GF-D8 (cell line): ENCODE measurements at regions not wholly inside any gene's neighbourhood (a gene's known extent, or its start where the extent isn't known, plus 50 kb on each side); places are given as distances from the start of the nearest gene placed in this dataset.

ENCODE experiments used
- DNase-seq: peaks from one replicate; lab custom pipeline; 2025; lab: John Stamatoyannopoulos, UW

DNA sequence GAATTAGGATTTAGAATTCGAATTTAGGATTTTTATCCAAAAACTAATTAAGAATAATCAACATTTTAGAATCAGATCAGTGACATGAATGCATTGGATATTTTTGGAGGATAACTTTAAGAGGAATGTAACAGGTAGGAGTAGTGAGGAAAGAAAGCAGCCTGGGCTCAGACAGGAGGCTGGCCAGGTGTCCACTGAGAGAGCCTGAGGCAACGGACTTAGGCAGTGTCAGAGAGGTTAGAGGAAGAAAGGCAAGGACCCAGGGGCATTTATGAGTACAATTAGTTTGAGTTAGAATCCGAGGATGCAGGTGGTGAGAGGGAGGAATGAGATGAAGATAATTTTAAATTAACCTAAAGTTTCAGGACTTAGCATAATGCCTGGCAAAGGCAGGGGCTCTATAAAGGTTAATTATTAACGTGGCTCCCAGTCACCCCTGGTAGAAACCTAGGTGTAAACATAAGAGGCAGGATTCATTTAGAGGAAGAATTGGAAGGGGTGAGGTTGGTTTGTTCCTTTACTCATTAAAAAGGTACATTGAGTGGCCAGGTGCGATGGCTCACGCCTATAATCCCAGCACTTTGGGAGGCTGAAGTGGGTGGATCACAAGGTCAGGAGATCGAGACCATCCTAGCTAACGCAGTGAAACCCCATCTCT lies 507.1 kb downstream of the TMEM182 start:
- no peak for DNase-seq

DNA sequence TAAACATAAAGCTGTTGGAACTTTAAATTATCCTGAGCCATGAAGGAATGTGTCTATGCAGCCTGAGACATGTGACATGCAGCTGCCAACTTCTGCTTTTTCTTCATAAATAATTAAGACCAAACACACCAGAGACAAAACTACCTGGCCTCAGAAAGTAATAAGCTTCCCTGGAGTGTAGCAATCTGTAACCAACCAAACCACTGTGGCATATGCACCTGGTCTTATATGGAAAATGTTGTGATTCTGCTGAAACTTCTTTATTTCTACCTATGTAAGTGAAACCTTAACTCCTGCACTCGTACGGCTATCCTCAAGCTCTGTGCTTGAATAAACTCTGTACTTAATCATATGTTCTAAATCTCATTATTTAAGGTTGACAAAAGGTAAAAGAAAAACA lies 515.0 kb downstream of the TMEM182 start:
- DNase-seq: no peak

- DNase-seq: no peak
These were observed 522.9 kb downstream of the TMEM182 start for GRCh38 chr2:103284750-103285149.

DNA sequence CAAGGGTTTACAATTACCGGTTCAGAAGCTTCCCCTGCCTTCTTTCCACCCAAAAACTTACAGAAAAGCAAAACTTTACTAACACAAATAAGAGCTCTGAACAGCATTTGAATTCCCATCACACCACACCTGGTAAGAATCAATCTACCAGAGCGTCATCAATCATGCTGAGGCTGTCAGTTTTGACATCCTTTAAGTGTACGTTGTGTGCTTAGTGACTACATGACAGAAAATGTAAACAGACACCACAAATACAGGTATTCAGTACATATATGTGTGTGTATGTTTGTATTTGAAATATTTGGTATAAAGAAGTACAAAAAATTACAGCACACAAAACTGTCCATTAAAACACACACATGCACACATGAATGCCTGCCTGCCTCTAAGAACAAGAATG lies 523.5 kb downstream of the TMEM182 start:
- no peak for DNase-seq

DNA sequence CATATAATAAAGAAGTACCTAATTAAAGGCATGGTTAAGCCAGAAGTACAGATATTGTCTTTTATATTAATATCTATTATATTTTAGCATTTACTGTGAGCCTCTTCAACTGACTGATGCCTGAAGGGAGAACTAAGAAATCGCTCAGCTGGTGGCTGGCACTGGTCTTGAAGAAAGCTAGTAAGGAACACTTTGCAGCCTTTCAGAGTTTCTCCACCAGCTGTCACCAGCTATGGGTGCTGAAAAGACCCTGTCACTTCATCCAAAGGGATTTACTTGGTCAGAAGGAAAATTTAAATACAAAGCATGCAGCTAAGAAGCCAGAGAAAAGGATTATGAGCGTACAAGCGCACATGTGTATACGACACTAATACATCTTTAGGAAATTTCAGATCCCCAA lies 525.9 kb downstream of the TMEM182 start:
- no peak for DNase-seq

DNA sequence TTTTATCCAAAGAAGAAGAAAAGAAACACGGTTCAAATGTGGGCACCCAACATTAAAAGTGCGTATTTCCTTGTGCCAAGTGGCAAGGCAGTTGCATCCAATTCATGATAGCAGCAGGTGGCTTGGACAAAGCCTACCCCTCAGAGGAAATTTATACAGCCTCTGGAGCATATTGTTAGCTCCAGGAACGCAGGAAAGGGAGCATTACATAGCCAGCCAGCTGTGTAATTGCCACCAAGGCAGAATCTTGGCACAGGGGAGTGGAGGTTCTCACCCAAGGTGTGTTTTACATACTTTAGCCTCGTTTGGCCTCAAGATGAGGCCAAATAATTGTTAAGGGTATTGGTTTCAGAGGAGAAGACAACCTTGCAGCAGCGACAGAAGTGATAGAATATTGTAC lies 526.9 kb downstream of the TMEM182 start:
- DNase-seq: no peak

- no peak for DNase-seq
These were observed 527.4 kb downstream of the TMEM182 start for GRCh38 chr2:103289105-103289725.

DNA sequence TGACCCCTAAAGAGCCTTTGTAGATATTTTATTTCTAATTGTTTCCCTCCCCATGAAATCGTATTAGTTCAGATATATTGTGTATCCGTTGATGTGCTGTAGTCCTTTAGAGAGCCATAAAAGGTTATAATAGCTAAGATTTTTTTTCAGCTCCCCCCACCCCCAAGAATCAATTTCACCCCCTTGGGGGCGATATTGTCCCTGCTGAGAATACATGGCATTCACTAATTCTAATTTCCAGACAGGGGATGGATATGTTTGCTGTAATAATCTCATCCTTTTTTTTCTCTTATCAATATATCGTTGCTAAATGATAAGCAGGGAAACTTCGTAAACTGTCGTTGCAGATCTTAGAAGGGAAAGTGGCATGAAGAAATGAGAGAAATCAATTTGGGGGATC lies 530.7 kb downstream of the TMEM182 start:
- no peak for DNase-seq

DNA sequence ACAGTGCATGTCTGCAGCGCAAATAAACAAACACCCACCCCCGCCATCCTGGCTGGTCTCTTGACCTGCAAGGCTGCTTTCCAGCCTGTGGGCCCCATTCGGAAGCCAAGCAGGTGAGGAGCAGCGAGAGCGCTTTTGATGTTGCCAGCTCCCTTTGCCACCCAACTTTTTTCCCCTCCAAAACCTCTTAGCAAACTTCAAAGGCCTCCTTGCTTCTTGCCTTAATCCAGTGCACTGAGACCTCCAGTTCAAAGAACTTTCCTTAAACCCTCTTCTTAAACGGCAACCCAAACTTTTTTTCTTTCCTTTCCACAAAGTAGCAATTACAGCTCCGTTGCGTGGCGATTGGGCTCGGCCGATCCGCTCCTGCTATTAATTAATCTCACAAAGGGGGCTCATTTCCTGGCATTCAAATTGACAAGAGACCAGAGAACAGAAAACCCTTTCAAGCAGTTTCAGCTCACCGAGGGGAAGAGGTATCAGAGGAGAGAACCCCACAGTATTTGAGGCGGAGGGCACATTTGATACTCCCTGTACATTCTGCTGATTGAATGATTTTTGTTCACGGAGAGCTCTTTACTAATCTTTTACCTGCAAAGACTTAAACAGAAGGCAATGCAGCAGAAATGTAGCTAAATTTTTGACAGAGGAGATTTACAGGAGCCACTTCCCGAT lies 531.4 kb downstream of the TMEM182 start:
- no peak for DNase-seq

DNA sequence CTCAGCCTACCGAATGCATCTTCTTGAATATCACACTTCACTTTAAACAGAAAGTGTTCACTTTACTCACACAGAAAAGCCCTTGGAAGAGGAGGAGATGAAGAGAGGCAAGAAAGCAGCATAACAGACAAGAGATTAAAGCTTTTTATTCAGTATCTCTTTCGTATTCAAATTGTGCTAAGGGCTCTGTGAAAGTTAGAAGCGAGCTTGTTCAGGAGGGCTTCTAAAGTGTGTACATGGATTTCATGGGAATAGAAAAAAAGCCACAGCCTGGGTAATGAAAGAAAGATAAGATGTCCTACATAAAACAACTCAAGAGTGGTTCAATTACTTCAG lies 531.9 kb downstream of the TMEM182 start:
- no peak for DNase-seq

- no peak for DNase-seq
These were observed 532.6 kb downstream of the TMEM182 start for GRCh38 chr2:103294420-103294819.

- no peak for DNase-seq
These were observed 533.8 kb downstream of the TMEM182 start for GRCh38 chr2:103295591-103295990.

GRCh38 chr2:103324671-103325070 lies 562.8 kb downstream of the TMEM182 start:
- no peak for DNase-seq

DNA sequence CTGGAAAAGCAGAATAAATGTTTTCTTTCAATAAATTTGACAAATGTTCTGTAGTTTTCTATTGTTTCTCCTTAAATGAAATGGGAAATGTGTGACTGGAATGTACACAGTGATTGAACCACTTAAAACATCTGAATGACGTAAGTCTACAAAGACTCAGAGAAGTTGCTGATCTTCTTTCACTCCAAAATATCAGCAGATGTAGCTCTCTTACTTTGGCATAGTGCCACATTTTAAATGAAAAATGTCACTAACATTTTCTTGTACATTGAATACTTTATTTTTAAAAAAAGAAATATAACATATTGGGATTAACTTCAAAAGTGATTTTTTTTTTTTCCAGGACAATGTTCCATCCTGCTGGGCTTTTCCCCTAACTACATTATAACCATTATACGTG lies 565.6 kb downstream of the TMEM182 start:
- no peak for DNase-seq

GRCh38 chr2:103327966-103328365 lies 566.1 kb downstream of the TMEM182 start:
- DNase-seq: no peak

DNA sequence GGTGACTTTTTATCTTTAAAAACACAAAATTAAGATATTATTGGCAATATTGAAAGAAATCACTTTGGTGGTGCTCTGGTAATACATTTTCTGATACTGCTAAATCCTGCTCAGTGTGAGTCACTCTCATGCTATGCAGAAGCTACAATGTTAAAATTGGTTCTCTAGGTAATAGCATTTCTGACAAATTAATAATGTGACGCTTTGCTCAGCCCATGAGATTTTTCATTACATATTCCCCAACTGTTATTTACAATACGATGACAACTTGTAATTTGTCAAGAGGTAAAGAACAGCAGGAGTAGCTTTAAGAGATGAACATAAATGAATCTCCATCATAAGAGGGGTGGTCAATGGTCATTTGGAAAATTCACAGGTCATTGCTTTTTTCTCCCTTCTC lies 573.6 kb downstream of the TMEM182 start:
- no peak for DNase-seq

DNA sequence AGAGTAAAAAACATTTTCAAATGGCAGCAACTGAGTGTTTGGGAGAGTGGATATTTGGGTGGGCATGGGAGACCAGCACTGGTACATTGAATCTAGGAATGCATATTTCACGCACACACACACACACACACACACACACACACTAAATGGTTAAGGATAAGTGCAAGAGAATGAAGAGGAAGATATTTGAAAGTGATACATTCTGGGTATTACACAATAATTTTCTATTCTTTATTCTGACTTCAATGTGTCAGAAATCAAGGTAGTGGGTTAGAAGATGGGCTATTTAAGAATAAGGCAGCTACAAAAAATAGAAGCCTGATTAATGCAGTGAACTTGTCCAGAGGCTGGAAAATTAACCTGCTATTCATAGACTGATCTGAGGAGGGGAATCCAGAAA lies 577.0 kb downstream of the TMEM182 start:
- no peak for DNase-seq

- no peak for DNase-seq
These were observed 584.9 kb downstream of the TMEM182 start for GRCh38 chr2:103346780-103347179.

DNA sequence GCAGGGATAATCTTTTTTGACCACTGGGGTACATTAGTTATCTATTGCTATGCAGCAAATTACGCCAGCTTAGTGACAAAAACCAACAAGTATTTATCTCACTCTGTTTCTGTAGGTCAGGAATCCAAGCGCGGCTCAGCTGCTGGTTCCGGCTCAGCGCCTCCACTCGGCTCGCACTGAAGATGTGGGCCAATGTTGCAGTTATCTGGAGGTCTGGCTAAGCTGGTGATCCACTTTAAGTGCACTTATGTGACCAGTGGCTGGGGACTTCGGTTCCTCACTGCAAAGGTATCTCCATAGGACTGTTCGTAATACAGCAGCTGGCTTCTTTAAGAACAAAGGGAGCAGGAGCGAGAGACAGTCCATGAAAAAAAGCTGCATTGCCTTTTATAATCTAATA lies 591.9 kb downstream of the TMEM182 start:
- DNase-seq: no peak

DNA sequence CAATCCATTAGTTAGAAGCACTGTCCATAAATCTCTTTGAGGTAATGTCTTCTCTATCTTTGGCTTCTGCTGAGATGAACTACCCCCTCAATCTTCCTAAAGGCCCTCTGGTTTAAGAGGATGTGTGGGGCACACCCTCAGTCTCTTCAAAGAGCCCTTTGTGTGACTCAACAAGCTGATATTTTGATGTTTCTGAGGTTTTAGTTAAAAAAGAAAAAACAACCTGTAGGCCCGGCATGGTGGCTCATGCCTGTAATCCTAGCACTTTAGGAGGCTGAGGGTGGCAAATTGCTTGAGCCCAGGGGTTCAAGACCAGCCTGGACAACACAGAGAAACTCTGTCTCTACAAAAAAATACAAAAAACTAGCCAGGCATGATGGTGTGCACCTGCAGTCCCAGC lies 593.5 kb downstream of the TMEM182 start:
- no peak for DNase-seq

DNA sequence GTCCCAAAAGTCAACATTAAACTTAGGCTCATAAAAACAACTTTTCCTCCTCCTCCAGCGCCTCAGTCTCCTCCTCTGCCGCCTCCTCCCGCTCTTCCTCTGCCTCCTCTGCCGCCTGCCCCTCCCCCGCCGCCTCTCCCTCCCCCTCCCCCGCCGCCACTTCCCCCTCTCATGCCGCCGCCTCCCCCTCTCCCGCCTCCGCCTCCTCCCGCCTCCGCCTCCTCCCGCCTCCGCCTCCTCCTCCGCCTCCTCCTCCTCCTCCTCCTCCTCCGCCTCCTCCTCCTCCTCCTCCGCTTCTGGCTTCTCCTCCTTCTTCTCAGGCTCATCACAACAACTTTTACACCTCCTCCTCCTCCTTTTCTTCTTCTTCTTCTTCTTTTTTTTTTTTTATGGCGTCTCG lies 599.9 kb downstream of the TMEM182 start:
- DNase-seq: no peak

DNA sequence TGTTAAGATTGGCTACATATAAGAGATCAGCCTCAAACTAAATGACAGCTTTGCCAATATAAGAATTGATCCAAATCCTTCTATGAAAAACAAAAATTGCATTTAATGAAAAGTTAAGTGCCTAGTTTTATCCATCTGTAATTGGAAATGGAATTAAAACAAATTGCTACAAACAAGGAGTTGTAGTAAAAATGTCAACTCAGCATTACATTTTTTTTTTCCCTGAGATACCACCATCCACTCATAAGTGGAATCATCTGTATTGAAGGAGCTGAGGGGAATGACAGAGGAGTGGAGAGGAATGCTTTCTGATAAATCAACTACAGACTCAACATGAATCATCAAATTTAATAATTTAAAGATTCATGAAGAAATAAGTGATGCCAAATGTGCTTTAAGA lies 601.8 kb downstream of the TMEM182 start:
- DNase-seq: no peak

DNA sequence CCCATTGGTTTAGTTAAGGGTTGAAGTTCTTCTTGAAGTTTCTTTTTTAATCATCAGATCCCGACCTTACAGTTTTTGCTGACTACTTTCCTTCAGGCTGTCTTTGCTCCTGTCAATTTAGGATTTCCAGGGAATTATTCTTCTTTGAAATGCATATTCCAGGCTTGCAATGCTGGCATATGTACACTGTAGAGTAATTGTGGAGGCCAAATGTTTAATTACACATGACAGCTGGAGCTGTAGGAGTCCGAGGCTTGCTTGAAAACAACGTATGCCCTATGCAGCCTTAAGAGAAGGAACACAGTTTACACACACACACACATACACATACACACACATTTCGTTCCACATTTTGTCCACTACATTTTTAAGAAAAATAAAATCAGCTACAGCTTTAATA lies 602.3 kb downstream of the TMEM182 start:
- DNase-seq: no peak

- no peak for DNase-seq
These were observed 603.2 kb downstream of the TMEM182 start for GRCh38 chr2:103365071-103365470.
